NCI-H524 treated with DMSO at 0.1 percent for 48 hours (cell line): ENCODE measurements at regions not wholly inside any gene's neighbourhood (a gene's known extent, or its start where the extent isn't known, plus 50 kb on each side); places are given as distances from the start of the nearest gene placed in this dataset.

Experiments used
- DNase-seq: peaks from one replicate; lab custom pipeline; 2025; lab: John Stamatoyannopoulos, UW

DNA sequence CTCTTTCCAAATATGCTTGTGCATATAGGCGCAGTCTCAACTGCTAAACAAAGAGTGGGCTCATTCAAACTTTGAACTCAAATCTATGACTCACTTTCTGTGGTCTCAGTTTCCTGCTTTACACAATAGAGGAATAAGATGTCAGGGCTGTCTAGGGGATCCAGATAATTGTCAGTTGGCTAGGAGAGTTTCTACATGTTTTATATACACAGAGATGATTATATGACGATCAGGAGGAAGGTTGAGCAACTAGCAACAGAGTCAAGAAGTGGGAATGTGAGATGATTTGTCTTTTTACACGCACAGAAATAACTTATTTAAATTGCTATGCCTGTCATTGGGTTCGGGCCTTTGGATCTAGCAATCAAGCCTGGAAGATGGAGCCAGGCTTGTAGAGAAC lies 299.4 kb upstream of the LYPLAL1 start:
- DNase-seq = no peak

DNA sequence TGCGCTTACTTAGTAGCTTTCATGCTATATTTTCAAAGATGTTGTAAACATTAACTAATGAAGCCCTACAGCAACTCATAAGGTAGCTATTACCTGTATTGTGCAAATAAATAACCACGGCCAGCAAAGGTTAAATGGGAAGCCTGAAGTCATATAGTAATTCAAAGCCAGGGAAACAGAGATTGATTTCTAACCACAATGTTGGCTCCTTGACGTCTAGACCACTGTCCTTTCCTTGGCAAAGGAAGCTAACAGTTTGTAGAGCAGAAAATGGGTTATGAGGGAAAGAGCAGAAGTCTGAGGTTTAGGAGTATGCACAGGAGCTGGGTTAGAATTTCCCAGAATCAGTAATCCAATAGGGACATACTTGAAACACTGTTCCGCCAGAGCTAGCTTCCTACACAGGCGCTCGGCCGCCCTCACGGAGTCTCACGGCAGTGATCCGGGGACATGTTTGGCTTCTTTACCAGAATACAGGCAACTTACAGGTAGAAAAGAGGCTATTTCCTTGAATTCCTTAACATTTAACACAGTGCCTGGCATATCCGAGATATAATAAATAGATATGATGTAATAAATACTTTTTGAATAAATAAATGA lies 298.8 kb upstream of the LYPLAL1 start:
- DNase-seq = no peak

GRCh38 chr1:218878369-218878768 lies 295.3 kb upstream of the LYPLAL1 start:
- no peak for DNase-seq

GRCh38 chr1:218880484-218881060 lies 293.1 kb upstream of the LYPLAL1 start:
- no peak for DNase-seq

- no peak for DNase-seq
Measured at GRCh38 chr1:218882454-218882853, 291.2 kb upstream of the LYPLAL1 start.

- no peak for DNase-seq
Measured at GRCh38 chr1:218886101-218886871, 287.4 kb upstream of the LYPLAL1 start.

DNA sequence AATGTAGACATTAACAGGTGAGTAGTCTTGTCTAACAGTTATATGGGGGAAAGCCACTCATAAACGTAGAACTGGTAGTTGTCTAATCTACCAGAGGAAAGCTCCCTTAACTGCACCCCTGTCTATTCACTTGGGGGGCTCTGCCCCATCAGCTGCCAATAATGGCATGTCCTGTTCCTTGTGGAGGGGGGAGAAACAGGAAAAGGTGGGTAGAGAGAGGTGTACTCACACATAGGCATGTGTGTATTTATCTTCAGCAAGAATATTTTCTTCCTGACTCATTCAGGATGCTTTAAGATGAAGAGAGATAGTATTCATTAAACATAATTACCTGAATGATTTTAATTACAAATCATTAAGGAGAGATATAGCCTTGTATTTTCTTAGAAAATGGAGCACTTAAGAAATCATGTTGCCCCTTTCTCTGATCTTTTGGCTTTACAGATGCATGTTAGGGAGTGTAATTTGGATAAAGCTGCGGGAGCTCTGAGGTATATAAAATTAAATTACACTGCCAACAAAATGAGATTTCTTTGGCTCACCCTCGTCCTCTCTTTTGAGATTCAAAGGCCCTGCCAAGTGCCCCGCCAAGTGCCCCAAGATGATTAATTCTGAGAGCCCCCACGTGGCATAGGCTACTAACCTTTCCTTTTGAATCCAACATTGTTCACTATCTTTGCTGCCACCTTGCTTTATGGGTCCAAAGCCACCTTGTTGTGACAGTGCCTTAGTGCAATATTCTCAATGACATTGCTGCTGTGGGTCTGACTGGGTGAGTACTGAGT lies 286.3 kb upstream of the LYPLAL1 start:
- no peak for DNase-seq

DNA sequence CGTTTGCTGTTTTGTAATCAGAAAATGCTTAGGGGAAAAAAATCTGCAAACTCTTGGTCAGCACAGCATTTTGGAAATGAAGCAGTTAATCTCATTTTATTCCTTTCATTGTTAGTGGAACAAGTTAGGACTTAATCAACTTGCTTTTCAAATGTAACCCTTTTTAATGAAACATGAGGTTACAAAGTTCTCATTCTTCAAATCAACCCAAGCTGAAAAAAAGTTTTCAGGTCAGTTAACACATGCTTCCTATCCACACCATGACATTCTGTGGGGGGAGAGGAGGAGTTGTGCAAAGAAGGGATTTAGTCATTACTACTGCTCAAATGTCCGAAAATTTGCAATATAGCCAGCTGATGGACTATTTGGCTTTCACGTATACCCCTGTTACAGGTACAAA lies 283.2 kb upstream of the LYPLAL1 start:
- DNase-seq = no peak

DNA sequence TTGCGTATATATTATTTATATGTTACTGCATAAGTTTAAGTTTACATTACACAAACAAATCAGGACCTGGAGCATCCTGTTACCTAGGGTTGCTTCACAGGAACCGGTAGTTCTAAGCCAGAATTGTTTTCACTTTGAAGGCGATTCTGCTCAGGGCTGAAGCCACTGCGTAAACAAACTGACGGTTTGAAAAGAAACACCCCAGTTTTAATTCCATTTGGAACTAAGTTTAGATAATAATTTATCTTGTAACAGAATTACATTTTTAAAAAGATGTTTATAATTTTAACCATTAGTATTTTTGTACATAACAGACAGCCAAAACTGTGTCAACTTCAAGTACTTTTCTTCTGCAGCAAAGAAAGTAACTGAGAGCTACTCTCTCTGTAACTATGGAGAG lies 282.1 kb upstream of the LYPLAL1 start:
- no peak for DNase-seq

GRCh38 chr1:218895064-218895587 lies 278.6 kb upstream of the LYPLAL1 start:
- DNase-seq = no peak

GRCh38 chr1:218896202-218896601 lies 277.5 kb upstream of the LYPLAL1 start:
- DNase-seq = no peak

DNA sequence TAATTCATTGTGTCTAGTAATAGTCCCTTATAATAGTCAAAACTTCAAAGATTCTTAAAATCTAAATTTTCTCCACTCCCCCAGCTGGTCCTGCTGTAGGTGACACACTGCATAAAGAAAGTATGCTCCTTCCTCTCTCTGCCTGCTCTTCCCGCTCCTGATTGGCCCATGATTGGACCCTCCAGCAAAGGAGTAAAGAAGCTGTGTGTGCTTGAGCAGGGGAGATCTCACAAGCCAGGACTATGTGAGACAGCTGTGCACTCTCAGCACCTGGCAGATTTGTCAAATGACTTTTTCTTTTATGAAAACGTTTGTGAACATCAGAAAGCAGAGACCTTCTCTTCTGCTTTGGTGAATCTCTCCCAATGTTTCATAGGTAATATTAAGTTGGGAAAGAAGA lies 274.8 kb upstream of the LYPLAL1 start:
- no peak for DNase-seq

DNA sequence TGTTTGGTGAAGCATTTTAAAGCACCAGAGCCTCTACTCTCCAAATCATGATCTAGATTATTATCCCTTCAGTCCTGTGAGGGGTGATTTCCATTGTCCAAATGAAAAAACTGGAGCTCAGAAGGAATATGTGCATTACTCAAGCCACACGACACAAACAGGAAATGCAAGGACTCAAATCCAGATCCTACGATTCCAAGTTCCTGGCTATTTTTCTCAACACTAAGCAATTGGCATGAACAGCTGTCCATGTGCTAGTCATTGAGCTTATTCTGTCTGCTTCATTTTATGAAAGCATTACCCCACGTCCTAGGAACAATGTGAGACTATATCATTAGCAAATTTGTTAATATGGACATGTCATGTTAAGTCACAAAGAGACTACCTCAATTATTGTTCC lies 273.1 kb upstream of the LYPLAL1 start:
- no peak for DNase-seq

DNA sequence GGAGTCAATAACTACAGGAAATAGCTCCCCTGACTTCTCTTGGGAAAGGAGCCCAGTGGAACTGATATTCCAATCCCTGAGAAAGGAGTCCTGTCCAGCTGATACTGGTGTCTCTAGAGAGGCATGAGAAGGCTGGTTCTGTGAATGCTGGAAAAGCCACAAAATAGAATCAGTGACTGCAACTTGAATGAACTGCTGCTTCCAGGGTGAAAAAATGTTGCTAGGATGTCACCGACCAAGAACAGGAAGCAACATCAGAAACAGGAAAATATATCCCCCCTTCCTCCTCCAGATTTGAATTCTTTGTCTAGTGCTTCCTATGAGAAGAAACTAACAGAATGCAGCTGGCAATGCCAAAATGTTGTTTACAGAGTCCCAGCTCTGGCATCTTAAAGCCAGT lies 269.3 kb upstream of the LYPLAL1 start:
- no peak for DNase-seq

DNA sequence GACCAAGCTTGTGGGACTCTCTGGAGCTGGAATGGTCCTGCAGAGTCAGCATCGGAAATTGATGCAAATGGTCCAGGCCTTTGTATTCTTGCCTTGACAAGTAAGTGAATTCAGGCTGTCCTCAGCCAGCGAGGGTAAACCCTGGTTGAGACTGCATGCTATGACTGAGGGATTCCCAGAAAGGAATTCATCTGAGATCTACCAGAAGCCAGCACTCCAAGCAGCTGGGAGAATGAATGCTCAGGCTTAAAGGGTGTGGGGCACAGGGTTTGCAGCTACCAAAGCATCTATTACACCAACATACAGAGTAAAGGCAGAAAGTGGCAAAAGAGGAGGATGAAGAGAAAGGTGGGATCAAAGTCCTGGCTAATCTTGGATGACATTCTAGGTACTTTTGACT lies 257.0 kb upstream of the LYPLAL1 start:
- DNase-seq = no peak

- no peak for DNase-seq
Measured at GRCh38 chr1:218917656-218918055, 256.0 kb upstream of the LYPLAL1 start.

DNA sequence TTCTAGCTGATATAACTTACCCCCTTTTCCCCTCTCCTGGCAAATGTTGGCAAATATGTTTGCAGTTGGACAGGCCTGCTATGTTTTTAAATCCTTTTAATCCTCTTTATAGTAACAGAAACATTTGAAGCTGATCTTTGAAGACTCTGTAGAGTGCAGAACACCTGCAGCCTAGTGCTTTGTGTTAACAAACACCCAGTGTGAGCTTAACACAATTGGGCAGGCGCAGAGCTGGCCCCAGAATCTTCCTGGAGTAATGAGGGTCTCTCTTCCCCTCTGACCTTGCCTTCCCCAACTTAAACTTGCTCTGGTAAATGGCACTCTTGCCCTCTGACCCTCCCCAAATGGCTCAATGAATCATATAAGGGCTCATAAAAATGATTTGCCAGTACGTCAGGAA lies 247.9 kb upstream of the LYPLAL1 start:
- peak; percentile 0 for DNase-seq

- DNase-seq = no peak
Measured at GRCh38 chr1:218926631-218927030, 247.0 kb upstream of the LYPLAL1 start.

GRCh38 chr1:218930000-218930399 lies 243.7 kb upstream of the LYPLAL1 start:
- no peak for DNase-seq

DNA sequence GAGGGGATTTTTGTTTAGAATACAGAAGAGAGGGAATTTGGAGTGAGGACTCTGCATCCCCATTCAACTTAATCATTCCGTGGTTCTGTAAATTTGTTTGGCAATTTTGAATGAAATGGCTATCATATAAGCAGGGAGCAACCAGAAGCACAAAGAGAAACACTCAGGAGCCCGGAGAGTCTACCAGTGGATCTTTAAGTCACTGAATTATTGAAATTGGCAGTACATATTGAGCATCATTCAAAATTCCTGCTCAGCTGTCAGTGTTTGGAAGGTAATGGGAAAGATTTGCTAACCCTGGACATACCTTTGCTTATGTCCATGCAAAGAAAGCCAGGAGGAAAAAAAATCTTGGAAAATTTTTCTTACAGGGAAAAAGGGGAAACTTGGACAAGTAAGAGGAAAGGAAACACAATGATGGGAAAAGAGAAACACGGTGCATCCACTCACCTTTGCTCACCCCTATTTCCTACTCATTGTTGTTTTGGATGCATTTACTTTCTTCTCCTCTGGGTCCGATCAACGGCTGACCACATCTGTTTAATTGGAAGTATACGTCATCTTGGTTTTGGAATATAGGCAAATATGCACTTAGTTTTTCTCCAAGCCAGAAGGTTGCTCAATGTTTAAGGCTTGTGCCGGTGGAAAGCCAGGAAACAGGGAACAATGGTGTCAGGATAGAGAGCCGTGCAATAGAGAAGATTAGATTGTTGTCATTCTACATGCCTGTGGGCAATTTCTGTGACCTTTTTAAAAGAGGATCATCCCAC lies 243.0 kb upstream of the LYPLAL1 start:
- no peak for DNase-seq

GRCh38 chr1:218931324-218931723 lies 242.4 kb upstream of the LYPLAL1 start:
- DNase-seq = no peak

DNA sequence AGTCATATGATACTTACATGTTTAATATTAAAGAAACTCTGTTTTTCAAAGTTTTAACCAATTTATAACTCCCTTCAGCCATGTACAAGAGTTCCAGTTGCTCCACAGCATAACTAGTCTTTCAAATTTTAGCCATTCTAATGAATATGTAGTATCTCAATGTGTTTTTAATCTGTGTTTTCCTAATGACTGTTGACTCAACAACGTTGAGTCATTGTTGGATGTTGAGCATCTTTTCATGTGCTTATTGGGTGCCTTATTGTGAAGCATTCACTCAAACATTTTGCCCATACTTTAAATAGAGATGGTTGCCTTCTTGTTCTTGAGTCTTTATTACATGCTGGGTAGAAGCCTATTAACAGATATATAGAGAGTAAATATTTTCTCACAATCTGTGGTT lies 240.2 kb upstream of the LYPLAL1 start:
- no peak for DNase-seq
